Activated naive CD4-positive, alpha-beta T cell treated with anti-CD3 and anti-CD28 coated beads for 36 hours (primary cell): ENCODE measurements at regions not wholly inside any gene's neighbourhood (a gene's known extent, or its start where the extent isn't known, plus 50 kb on each side); places are given as distances from the start of the nearest gene placed in this dataset.

Experiments
- CTCF ChIA-PET: fragments of 350-600 bp; sonication (Branson Sonifier 250); formaldehyde crosslinking; loops from one replicate; lab custom pipeline; 2021; ENCODE audit warnings: antibody characterized with exemption; lab: Charles Lee
- DNase-seq: peaks from one replicate; pipeline ENCODE4 v3.0.0-alpha.2; 2020
- H3K27ac Mint-ChIP-seq: one replicate; pipeline ENCODE4 v1.8.0; 2021; ENCODE audit warnings: mild to moderate bottlenecking, mixed read lengths
- H3K27me3 Mint-ChIP-seq: one replicate; pipeline ENCODE4 v1.8.0; 2021; ENCODE audit warnings: low read depth, mixed read lengths
- H3K36me3 Mint-ChIP-seq: one replicate; pipeline ENCODE4 v1.8.0; 2021; ENCODE audit warnings: low read depth, mixed read lengths
- H3K4me1 Mint-ChIP-seq: one replicate; pipeline ENCODE4 v1.8.0; 2021; ENCODE audit warnings: low read depth, mixed read lengths
- H3K4me3 Mint-ChIP-seq: one replicate; pipeline ENCODE4 v1.8.0; 2021; ENCODE audit warnings: mild to moderate bottlenecking, moderate library complexity, mixed read lengths
- H3K9me3 Mint-ChIP-seq: one replicate; pipeline ENCODE4 v1.8.0; 2021; ENCODE audit warnings: mixed read lengths
- intact Hi-C: fragments of 100-400 bp; cut with micrococcal nuclease; formaldehyde crosslinking; loops from one replicate; pipeline ENCODE4 v1.15.1; 2023

DNA sequence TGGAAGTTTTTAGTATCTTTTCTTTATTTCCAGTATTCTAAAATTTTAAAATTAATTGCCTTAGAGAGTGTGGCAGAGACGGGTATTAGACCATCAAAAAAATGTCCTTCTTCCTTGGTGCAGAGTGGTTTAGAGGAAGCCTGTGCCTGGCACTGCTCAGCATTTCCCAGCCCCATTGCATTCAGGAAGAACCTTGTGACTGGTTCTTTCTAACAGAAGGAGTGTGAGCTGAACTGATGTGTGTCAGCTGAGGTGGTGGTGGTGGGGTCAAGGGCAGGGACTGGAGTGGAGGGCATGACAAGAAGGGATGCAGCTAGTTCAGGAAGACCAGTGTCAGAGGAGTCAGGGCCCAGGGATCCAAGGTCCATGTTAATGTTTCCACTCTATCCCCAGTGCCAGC, 58.7 kb upstream of the FDX1 start:
- peaks cover 9% of the 10 kb centered on the region for H3K27me3 Mint-ChIP-seq
- peaks cover 11% of the 10 kb centered on the region for H3K4me1 Mint-ChIP-seq
- H3K27ac Mint-ChIP-seq, result no peak overlapping the region
- no peaks in the 10 kb centered on the region for H3K36me3 Mint-ChIP-seq
- H3K9me3 Mint-ChIP-seq, result no peaks in the 10 kb centered on the region
- CTCF ChIA-PET, result interaction anchor here (1.5 kb wide), 1 partner anchor 170 kb away, joined by 4 read pairs; no protein-coding TSS in a partner anchor
- intact Hi-C loops, result no loop called here
- DNase-seq, result no peak
- no peak overlapping the region for H3K4me3 Mint-ChIP-seq

DNA sequence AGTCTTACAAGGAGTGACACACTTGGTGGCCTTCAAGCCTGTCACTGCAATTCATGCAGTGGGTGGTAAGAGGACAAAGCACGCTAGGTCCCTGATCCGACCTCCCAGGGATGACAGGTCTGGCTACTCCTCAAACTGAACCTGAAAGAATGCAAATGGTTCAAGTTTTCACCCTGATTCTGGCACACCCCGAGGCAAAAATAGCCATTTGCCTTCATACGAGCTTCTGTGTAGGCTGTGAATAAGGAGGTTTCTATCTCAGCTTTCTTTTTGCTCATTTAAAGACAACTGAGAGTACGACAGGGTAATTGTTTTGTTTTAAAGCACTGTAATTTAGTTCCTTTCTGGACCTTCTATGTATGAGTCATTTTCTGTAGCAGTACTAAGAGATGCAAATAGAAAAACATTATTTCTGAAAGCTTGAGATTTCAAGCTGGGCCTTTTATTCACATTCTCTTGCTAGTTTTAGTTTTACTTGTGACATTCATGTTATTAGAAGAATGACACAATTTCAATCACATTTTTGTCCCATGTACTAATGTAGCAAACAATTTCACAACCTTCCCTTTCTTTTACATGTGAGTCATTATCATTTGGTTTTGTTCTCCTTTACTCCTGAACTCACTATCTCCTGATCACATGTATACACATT, 56.6 kb upstream of the FDX1 start:
- Mint-ChIP-seq H3K9me3 (no peaks in the 10 kb centered on the region), H3K27me3 (peaks cover 11% of the 10 kb centered on the region), H3K36me3 (no peaks in the 10 kb centered on the region), H3K4me3 (no peak overlapping the region), H3K27ac (peak overlapping the region; percentile 80), H3K4me1 (peaks cover 16% of the 10 kb centered on the region)
- peak; percentile 33 for DNase-seq
- CTCF ChIA-PET, result interaction anchor here (0.8 to 1.4 kb wide), 8 partner anchors 24 to 200 kb away, joined by 3 to 9 read pairs (median 4); no protein-coding TSS in a partner anchor
- intact Hi-C loops, result loop anchor here (1.0 to 2.0 kb wide), 9 partner anchors 16 to 460 kb away; partner anchors contain the start of gene ZC3H12C

DNA sequence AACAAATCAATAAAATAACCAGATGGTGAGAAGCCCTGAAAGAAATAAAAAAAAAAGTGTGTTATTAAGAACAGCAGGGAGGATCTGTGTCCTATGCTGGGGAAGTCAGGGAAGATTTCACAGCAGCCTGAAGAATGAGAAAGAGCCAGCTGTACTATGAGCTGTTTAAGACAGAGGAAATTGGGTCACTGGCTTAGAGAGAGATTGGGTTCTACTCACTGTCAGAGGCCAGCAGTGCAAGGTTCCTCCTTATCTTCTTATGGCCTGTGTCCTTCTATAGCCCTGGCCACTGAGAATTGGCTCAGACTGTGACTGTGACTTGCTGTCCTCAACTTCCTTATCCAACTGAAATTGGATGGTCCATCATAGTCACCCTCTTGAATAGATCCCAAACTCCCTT, 54.8 kb upstream of the FDX1 start:
- H3K9me3 Mint-ChIP-seq, result no peaks in the 10 kb centered on the region
- H3K27ac Mint-ChIP-seq, result no peak overlapping the region
- no peak overlapping the region for H3K4me3 Mint-ChIP-seq
- CTCF ChIA-PET, result interaction anchor here (0.6 to 2.3 kb wide), 8 partner anchors 26 to 177 kb away, joined by 3 to 15 read pairs (median 4); no protein-coding TSS in a partner anchor
- peaks cover 16% of the 10 kb centered on the region for H3K4me1 Mint-ChIP-seq
- intact Hi-C loops, result loop anchor here (5.0 kb wide), 2 partner anchors 523 to 857 kb away; no protein-coding TSS in a partner anchor
- DNase-seq, result no peak
- H3K36me3 Mint-ChIP-seq, result no peaks in the 10 kb centered on the region
- peaks cover 9% of the 10 kb centered on the region for H3K27me3 Mint-ChIP-seq

DNA sequence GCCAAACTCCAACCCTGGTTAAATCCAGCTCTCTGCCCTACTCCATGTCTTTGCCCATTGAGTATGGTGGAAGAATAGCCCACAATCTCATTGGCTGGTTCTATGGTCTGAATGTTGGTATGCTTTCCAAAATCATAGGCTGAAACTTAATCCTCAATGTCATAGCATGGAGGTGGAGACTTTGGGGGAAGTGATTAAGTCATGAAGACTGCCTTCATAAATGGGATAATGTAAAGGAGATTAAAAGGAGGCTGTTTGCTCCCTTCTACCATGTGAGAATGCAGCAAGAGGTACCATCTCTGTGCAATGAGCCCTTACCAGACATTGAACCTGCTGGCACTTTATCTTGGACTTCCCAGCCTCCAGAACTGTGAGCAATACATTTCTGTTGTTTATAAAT, 54.4 kb upstream of the FDX1 start:
- CTCF ChIA-PET, result interaction anchor here (0.6 to 2.3 kb wide), 11 partner anchors 26 to 238 kb away, joined by 3 to 15 read pairs (median 4); no protein-coding TSS in a partner anchor
- H3K27me3 Mint-ChIP-seq, result peaks cover 9% of the 10 kb centered on the region
- no peaks in the 10 kb centered on the region for H3K36me3 Mint-ChIP-seq
- peaks cover 16% of the 10 kb centered on the region for H3K4me1 Mint-ChIP-seq
- no peak for DNase-seq
- intact Hi-C loops, result loop anchor here (5.0 kb wide), 2 partner anchors 523 to 857 kb away; no protein-coding TSS in a partner anchor
- no peak overlapping the region for H3K27ac Mint-ChIP-seq
- no peaks in the 10 kb centered on the region for H3K9me3 Mint-ChIP-seq
- H3K4me3 Mint-ChIP-seq, result no peak overlapping the region

DNA sequence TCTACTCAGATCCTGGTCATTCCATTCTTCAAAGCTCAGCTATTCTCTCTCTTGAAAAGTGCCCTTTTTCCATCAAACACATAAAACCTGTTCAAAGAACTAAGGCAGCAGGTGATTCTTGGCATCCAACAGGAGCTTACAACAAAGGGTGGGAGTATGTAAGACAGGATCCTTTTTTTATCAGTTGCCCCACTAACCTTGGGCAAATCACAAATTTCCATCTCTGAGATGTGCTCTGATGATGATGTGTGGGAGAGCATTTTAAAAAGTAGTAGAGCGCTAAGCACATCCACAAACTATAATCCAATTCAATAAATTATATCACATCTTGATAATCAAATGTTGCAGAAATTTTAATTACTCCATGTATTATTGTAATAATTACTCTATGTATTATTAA, 53.7 kb upstream of the FDX1 start:
- CTCF ChIA-PET, result interaction anchor here (0.6 to 2.3 kb wide), 9 partner anchors 27 to 421 kb away, joined by 3 to 15 read pairs (median 5); no protein-coding TSS in a partner anchor
- H3K4me1 Mint-ChIP-seq, result peaks cover 16% of the 10 kb centered on the region
- intact Hi-C loops, result loop anchor here (1.0 to 5.0 kb wide), 6 partner anchors 57 to 856 kb away; no protein-coding TSS in a partner anchor
- H3K27me3 Mint-ChIP-seq, result peaks cover 9% of the 10 kb centered on the region
- no peaks in the 10 kb centered on the region for H3K36me3 Mint-ChIP-seq
- no peak for DNase-seq
- no peak overlapping the region for H3K4me3 Mint-ChIP-seq
- no peak overlapping the region for H3K27ac Mint-ChIP-seq
- H3K9me3 Mint-ChIP-seq, result no peaks in the 10 kb centered on the region

DNA sequence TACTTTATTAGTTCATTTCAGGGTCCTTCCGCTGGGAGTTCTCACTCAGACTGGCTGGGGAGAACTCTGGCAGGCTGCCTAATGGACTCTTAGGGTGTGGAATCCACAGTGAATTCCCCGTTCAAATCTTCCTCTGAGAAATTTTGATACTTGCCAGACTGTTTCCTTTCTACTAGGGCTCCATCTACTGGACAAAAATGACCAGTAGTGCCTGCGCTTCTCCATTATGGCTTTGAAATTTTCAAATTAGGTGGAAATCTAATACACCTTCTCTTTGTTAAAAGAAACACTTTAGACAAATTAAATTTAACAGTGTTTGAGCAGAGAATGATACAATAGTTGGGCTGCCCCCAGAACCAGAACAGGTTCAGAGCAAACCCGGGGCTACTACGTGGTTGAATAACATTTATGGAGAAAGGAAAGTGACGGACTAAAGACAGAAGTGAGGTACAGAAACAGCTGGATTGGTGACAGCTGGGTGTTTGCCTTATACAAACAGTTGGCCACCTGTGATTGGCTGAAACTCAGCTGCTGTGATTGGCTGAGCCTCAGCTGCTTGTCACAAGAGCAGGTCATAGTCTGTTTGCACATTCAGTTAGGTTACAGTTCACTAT, 52.9 kb upstream of the FDX1 start:
- CTCF ChIA-PET, result interaction anchor here (0.7 to 2.1 kb wide), 17 partner anchors 9 to 204 kb away, joined by 3 to 30 read pairs (median 3); partner anchors contain the start of gene FDX1
- no peak overlapping the region for H3K27ac Mint-ChIP-seq
- H3K27me3 Mint-ChIP-seq, result peaks cover 6% of the 10 kb centered on the region
- intact Hi-C loops, result loop anchor here (1.0 to 5.0 kb wide), 6 partner anchors 56 to 855 kb away; no protein-coding TSS in a partner anchor
- no peaks in the 10 kb centered on the region for H3K36me3 Mint-ChIP-seq
- no peak overlapping the region for H3K4me3 Mint-ChIP-seq
- peaks cover 16% of the 10 kb centered on the region for H3K4me1 Mint-ChIP-seq
- DNase-seq, result peak; percentile 47
- H3K9me3 Mint-ChIP-seq, result no peaks in the 10 kb centered on the region

DNA sequence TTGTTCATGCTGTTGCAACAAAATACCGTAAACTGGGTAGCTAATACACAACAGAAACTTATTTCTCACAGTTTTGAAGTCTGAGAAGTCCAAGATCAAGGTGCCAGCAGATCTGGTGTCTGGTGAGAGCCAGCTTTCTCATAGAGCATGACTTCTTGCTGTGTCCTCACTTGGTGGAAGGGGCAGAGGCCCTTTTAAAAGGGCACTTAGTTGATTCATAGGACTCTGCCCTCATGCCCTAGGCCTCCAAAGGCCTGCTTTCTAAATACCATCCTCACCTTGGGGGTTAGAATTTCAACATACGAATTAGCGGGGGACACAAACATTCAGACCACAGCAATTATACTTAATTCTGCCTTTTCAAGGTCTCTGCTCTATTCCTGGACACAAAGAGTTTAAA, 52.3 kb upstream of the FDX1 start:
- no peak overlapping the region for H3K4me3 Mint-ChIP-seq

DNA sequence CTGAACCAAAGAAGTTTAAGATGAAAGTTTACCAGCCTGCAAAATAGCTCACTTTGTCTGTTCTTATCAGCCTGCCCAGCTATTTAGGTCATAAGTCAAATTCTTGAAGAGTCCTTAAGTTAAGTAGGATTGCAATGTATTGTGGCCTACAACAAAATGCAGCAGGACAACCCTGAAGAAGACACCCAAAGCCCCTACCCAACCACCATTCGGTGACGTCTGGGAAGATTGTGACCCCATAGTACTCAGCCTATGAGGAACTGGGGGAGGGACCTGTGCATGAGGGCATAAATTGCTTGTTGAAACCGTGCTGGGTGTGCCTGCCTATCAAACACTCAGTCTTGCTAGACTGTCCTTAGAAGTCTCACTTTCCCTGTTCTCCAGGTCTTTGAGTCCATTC, 50.5 kb upstream of the FDX1 start:
- H3K27ac Mint-ChIP-seq, result no peak overlapping the region
- DNase-seq, result no peak

More for the DNA sequence above, 52.3 kb upstream of the FDX1 start:
- H3K36me3 Mint-ChIP-seq, result no peaks in the 10 kb centered on the region
- H3K9me3 Mint-ChIP-seq, result no peaks in the 10 kb centered on the region
- peaks cover 6% of the 10 kb centered on the region for H3K27me3 Mint-ChIP-seq
- no peak overlapping the region for H3K27ac Mint-ChIP-seq
- H3K4me1 Mint-ChIP-seq, result peaks cover 16% of the 10 kb centered on the region
- intact Hi-C loops, result loop anchor here (2.0 to 5.0 kb wide), 3 partner anchors 431 to 855 kb away; no protein-coding TSS in a partner anchor
- CTCF ChIA-PET, result interaction anchor here (0.7 to 2.1 kb wide), 17 partner anchors 9 to 204 kb away, joined by 3 to 30 read pairs (median 3); partner anchors contain the start of gene FDX1
- DNase-seq, result no peak

DNA sequence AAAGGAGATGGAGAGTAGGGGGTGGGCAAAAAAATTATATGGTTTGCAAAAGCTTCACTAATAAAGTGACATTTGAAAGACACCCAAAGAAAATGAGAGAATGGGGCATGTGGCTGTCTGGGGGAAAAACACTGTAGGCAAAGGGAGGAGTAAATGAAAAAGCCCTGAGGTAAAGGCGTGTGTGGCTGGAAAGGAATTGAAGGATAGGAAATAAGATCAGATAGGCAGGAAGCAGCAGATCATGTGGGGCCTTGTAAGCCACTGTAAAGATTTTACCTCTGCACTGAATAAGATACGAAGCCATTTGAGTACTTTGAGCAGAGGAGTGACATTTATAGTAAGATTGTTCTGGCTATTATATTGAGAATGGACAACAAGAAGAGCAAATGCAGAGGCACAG, 49.8 kb upstream of the FDX1 start:
- CTCF ChIA-PET, result interaction anchor here (0.6 to 1.0 kb wide), 2 partner anchors 15 to 55 kb away, joined by 3 to 4 read pairs; no protein-coding TSS in a partner anchor
- H3K27ac Mint-ChIP-seq, result no peak overlapping the region
- H3K27me3 Mint-ChIP-seq, result peaks cover 6% of the 10 kb centered on the region
- H3K36me3 Mint-ChIP-seq, result no peaks in the 10 kb centered on the region
- intact Hi-C loops, result loop anchor here (5.0 kb wide), 2 partner anchors 528 to 852 kb away; no protein-coding TSS in a partner anchor
- peaks cover 6% of the 10 kb centered on the region for H3K4me1 Mint-ChIP-seq
- no peak for DNase-seq
- H3K4me3 Mint-ChIP-seq, result no peak overlapping the region
- H3K9me3 Mint-ChIP-seq, result peaks cover 2% of the 10 kb centered on the region

More for the DNA sequence above, 50.5 kb upstream of the FDX1 start:
- peaks cover 2% of the 10 kb centered on the region for H3K9me3 Mint-ChIP-seq
- H3K36me3 Mint-ChIP-seq, result no peaks in the 10 kb centered on the region
- no peak overlapping the region for H3K4me3 Mint-ChIP-seq
- peaks cover 6% of the 10 kb centered on the region for H3K4me1 Mint-ChIP-seq
- peaks cover 6% of the 10 kb centered on the region for H3K27me3 Mint-ChIP-seq
- intact Hi-C loops, result loop anchor here (5.0 kb wide), 2 partner anchors 527 to 853 kb away; no protein-coding TSS in a partner anchor
- CTCF ChIA-PET, result interaction anchor here (0.6 to 0.7 kb wide), 2 partner anchors 14 to 35 kb away, joined by 3 to 4 read pairs; no protein-coding TSS in a partner anchor
